ENCODE measurements at regions not wholly inside any gene's neighbourhood (a gene's known extent, or its start where the extent isn't known, plus 50 kb on each side); places are given as distances from the start of the nearest gene placed in this dataset.

DNA sequence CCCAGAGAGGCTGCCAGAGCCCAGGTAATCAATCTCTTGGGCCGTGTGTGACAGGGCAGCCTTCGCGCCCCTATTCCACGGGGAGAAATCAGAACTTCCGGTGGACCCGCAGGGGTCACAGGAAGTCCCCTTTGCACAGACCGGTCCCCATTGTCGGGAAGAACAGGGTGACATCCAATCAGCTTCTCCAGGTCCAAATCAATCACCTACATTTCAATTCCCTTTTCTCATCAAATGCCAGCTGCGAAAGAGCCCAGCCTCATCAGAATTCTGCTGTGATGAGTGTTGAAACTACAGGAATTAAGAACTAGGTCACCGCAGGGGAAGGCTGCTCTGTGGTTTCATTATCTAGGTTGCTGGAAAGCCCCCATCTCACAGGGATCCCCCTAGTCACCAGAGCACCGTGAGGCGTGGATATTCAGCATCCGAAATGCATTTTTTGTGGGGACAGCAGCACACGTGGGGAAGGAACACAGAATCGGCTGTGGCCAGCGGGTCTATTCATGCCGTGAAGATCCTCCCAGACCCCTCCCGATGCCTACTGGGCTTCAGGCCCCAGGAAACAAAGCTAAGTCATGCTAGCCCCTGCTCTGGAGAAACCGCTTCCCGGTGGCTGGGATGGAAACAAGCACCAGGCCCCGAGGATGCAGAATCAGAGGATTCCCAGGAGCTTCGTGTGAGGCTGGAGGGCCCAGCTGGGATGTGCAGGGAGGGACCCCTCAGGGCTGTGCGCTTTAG is 193.7 kb upstream of the ID2 start:
- no peak overlapping the region for H3K4me3 ChIP-seq (ENCODE audit: low read depth, low read length)
- TF ChIP-seq MYC (IDR thresholded peaks at IDR 0.05; ENCODE audit: low read depth, low read length) (no peak), CTCF (IDR thresholded peaks at IDR 0.05; ENCODE audit: low read depth, low read length) (no peak)
- TF ChIP-seq, protein P1, sequence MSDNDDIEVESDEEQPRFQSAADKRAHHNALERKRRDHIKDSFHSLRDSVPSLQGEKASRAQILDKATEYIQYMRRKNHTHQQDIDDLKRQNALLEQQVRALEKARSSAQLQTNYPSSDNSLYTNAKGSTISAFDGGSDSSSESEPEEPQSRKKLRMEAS (IDR thresholded peaks at IDR 0.05; ENCODE audit: low read depth, low read length), result no peak
- DNase-seq (ENCODE audit: low read depth), result no peak

DNA sequence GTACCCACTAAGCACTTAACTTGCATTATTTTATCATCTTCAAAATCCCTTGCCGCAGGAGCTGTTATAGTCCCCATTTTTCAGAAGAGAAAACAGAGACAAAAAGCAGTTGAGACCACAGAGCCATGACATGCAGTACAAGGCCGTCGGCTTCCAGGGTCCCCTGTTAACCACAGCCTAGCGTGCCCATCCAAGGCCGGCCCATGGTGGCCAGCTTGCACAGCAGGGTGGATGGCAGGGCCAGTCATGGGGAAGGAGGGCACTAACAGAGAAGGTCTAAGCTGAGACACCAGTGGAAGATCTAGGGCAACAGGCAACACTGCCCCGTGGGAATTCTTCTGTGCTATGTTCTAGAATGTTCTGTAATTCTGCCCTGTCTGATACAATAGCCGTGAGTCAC is 192.6 kb upstream of the ID2 start:
- DNase-seq (ENCODE audit: low read depth), result no peak
- TF ChIP-seq POLR2A (IDR thresholded peaks at IDR 0.05; ENCODE audit: extremely low read depth, insufficient read length), result no peak
- no peak for TF ChIP-seq CTCF (IDR thresholded peaks at IDR 0.05; ENCODE audit: low read depth, low read length)
- TF ChIP-seq, protein P1 (IDR thresholded peaks at IDR 0.05; ENCODE audit: low read depth, low read length), result no peak
- no peak for TF ChIP-seq MYC (IDR thresholded peaks at IDR 0.05; ENCODE audit: low read depth, low read length)
- no peak overlapping the region for H3K4me3 ChIP-seq (ENCODE audit: low read depth, low read length)

DNA sequence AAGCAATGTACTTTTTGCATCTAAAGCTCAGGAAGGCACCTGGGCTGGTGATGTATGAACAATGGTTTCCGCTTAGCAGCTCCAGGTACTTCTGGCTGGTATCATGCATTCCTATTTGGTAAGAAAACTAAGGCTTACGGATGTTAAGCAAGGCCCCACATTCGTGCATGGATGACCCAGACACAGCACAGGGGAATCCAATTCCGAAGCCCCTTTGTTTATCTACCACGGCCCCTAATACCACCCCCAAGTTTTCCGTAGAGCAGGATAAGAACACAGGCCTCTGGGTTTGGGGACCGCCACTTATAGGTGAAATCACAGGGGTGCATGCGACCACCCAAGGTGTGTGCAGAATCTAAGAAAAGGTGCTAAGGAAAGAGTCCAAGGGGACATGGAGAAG is 192.1 kb upstream of the ID2 start:
- no peak for DNase-seq (ENCODE audit: low read depth)
- no peak overlapping the region for H3K4me3 ChIP-seq (ENCODE audit: low read depth, low read length)
- TF ChIP-seq, protein P1 (IDR thresholded peaks at IDR 0.05; ENCODE audit: low read depth, low read length), result no peak
- TF ChIP-seq POLR2A (IDR thresholded peaks at IDR 0.05; ENCODE audit: extremely low read depth, insufficient read length) (no peak), MYC (IDR thresholded peaks at IDR 0.05; ENCODE audit: low read depth, low read length) (no peak), CTCF (IDR thresholded peaks at IDR 0.05; ENCODE audit: low read depth, low read length) (no peak)

DNA sequence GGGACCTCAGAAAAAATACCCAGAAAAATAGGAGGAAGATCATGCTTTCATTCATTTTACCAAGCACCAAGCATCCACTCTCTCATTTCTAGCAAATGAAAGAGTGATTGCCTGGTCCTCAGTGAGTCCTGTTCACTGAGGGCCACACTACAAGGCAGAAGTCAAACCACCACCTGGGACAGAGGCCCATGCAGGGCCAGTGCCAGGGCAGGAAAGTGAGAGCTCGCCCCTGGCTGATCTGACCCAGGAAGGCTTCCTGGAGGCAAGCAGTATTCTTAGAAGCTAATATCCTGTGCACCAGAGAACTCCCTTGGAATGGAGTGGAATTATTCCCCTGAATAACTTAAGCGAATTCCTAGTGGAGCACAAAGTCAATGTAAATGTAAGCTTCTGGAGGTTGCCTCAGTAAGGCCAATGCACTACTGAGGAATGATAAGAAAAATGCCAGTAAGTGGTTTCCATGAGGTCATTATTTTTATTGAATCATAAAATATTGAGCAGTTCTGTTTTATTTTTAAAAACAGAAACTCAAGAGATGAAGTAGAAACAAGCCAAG is 191.6 kb upstream of the ID2 start:
- DNase-seq (ENCODE audit: low read depth), result no peak
- H3K4me3 ChIP-seq (ENCODE audit: low read depth, low read length), result no peak overlapping the region
- TF ChIP-seq MYC (IDR thresholded peaks at IDR 0.05; ENCODE audit: low read depth, low read length), result no peak
- TF ChIP-seq POLR2A (IDR thresholded peaks at IDR 0.05; ENCODE audit: extremely low read depth, insufficient read length), result no peak
- TF ChIP-seq, protein P1 (IDR thresholded peaks at IDR 0.05; ENCODE audit: low read depth, low read length), result no peak
- TF ChIP-seq CTCF (IDR thresholded peaks at IDR 0.05; ENCODE audit: low read depth, low read length), result no peak

- no peak for DNase-seq (ENCODE audit: low read depth)
- H3K4me3 ChIP-seq (ENCODE audit: low read depth, low read length), result no peak overlapping the region
- no peak for TF ChIP-seq MYC (IDR thresholded peaks at IDR 0.05; ENCODE audit: low read depth, low read length)
- TF ChIP-seq, protein P1 (IDR thresholded peaks at IDR 0.05; ENCODE audit: low read depth, low read length), result no peak
- TF ChIP-seq POLR2A (IDR thresholded peaks at IDR 0.05; ENCODE audit: extremely low read depth, insufficient read length), result no peak
- TF ChIP-seq CTCF (IDR thresholded peaks at IDR 0.05; ENCODE audit: low read depth, low read length), result no peak
Measured at GRCh38 chr2:8491296-8492027, 190.4 kb upstream of the ID2 start.

Measured in NB4 (cell line).